Cerebellar cortex (tissue), 1 donor: ENCODE measurements at regions not wholly inside any gene's neighbourhood (a gene's known extent, or its start where the extent isn't known, plus 50 kb on each side); places are given as distances from the start of the nearest gene placed in this dataset.
A peak's percentile ranks its signal among the peaks of the same experiment; 100 is the strongest.

Experiments
- DNase-seq: peaks from one replicate; pipeline ENCODE4 v3.0.0-alpha.2; 2015; ENCODE audit warnings: low spot score

DNA sequence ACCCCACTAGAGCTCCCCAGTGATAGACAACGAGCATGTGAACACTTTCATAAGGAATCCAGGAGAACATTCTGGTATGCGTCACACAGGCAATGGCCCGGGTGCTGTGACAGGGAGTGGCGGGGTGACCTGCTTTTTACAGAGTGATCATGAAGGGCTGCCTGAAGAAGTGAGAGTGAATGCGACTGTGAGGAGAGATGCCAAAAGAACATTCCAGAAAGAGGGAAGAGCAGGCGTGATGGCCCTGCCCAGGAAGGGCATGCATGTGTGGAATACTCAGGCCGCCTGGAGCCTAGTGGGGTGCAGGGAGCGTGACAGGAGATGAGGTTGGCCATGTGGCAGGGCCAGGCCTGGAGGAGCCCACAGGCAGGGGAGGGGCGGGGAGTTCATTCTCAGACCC lies 53.8 kb downstream of the FZD10 start:
- DNase-seq: no peak

DNA sequence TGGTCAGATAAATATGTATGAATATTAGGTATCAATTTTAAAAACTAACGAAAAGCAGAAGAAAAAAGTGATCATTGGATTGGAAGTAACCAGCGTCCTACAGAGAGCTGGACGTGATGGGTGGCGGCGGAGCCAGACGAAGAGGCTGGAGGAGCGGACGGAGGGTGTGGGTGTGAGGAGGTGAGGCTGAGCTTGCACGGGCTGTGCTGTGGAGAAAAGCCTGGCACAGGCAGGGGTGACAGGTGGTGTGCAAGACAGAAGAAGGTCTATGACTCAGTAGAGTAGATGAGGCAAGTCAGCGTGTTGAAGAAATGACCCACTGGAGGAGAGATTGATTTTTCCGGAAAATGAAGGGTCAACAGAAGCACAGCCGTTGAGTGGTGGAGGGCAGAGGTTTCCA lies 56.4 kb downstream of the FZD10 start:
- DNase-seq: peak; percentile 47

DNA sequence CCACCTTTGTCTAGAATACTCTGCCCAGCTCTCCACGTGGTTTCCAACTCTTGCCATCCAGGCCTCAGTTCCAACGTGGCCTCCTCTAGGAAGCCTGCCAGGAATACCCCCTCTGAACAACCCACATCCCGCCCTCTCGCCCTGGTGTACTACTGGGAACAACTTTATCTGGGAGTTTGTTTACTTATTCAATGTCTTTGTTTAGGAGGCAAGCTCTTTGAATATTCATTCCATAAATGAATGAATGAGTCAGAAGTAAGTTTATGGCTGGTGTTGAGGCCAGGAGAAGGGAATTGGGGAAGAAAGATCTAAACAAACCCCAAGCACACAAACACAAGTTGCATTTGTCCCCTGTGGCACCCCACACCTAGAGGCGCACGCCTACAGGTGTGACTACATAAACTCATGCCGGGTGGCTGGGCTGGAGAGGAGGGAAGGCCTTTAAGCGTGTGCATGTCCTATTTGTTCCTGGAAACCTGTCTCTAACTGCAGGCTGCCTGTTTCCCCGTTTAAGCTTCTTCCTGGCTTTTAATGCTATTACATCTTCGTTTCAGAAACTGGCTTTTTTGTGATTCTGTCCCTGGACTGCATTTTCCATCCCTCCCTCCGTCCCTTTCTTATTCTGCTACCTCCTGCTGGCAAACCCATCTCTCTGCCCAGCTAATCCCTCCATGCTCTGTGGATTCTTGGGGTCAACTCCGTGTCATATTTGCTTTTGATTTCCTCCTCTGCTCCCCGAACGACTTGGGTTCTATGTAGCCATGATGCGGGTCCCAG lies 57.9 kb downstream of the FZD10 start:
- DNase-seq: no peak

DNA sequence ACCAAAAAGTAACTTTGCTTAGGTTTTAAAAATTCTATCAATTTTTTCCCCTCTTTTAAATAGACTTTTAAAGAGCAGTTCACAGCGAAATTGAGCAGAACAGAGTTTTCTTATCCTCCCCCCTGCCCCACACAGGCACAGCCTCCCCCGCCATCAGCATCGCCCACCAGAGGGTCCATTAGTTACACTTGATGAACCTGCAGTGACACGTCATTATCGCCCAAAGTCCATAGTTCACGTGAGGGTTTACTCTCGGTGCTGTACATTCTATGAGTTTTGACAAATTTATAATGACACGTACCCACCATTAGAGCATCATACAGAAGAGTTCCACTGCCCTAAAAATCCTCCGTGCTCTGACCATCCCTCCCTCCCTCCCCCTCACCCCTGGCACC lies 58.4 kb downstream of the FZD10 start:
- no peak for DNase-seq

DNA sequence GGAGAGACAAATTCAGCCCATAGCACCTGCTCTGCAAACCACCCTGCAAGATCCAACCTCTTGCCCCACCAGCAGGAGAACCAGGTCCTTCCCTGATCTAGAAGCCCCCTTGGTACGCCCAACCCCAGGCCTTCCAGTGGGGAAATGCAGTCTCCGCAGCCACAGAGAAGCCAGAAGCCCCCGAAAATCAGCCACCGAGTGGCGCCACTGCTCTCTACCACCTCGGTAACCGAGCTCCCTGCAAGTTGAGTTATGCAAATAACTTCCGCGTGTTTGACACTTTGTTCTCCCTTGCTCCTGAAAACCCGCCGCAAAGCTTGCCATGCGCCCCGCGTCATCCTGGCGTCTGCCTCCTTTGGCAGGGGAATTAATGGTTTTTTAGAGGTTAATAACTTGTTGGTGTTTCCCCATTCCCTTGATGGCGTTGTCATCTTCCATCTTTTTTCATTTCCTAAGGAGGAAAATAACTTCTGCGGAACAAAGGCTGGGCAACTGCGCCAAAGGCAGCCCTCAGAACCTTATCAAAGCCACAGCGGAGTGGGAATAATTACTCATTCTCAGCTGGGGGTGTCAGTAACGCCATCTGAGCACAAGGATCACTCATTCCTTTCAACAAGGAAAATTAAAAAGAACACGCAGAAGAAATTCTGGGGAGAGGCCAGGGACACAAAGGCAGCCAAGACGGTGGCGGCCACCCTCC lies 60.4 kb downstream of the FZD10 start:
- no peak for DNase-seq

DNA sequence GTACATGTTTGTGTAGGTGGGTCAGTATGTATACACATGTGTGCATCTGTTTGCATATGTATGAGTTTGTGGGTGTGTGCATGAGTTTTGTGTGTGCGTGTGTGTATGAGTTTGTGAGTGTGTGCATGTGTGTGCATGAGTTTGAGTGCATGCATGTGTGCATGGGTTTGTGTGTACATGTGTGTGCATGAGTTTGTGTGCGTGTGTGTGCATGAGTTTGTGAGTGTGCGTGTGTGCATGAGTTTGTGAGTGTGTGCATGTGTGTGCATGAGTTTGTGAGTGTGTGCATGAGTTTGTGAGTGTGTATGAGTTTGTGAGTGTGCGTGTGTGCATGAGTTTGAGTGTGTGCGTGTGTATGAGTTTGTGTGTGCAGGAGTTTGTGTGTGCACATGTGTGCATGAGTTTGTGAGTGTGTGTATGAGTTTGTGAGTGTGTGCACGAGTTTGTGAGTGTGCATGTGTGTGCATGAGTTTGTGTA lies 61.5 kb downstream of the FZD10 start:
- no peak for DNase-seq

DNA sequence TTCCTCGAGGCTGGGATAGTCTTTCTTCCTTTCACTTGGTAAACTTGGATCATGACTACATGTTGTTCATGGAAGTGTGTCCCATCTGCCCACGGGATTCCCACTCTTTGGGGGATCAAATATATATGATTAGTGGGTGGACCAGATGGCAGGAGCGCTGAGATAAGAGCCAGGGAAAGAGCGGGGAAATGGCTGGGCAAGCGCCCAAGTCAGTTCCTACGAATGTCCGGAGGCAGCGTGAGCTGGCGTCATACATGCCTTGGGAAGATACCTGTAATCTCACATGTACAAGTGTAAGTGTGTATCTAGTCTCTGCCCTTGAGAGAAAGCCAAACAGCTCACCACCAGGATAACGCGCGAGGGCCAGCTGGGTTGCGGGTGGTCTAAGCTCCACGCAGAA lies 62.3 kb downstream of the FZD10 start:
- DNase-seq: no peak

DNA sequence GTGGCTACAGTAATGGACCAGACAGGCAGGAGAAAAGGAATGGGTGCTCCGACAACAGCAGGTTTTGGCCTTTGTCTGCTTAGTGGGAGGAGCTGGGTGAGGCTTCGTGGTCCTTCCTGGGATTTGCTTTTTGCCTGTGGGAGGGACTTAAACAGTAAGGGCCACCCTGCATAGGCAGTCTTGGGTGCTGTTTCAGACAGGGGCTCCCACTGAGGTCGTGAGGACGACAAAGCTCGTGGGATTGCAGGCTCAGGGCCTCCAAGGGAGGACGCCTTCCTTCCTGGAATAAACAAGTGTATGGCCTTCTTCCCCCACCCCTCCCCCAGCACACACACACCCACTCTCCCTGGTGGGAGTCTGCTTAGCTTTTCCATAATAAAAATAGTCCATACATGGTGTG lies 63.1 kb downstream of the FZD10 start:
- no peak for DNase-seq

DNA sequence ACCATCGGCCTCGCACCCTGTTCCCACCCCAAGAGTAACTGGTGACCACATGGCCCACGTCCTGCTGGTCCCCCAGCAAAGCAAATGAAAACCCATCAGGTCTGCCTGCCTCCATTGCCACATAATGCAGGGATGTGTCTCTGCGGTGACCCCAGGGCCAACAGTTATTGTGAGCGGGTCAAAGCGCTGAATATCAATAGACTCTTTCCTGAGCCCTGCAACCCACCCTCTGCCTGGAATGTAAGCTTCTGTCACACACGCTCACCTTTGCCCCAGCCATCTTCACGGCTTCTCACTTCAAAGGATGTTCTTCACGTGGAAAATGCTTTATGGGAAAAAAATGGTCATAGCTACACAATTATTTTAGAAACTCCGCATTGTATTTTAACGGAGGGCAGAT lies 63.9 kb downstream of the FZD10 start:
- no peak for DNase-seq

DNA sequence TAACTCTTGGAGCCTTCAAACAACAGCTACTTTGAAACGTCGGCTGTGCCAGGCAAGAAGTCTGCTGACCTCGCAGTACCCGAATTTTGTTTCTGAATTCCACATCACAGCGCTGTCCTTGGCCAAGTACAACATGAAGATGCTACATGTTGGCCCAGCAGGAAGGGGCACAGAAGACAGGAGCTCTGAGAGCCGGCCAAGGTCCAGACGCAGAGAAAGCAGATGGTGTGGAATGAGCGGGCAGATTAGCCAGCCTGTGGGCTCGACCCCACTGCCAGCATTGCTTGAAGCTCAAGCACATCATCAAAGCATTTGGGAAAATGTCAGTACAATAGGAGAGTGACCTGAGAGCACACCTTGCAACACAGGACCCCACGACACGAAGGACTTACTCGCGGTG lies 64.5 kb downstream of the FZD10 start:
- peak; percentile 95 for DNase-seq

DNA sequence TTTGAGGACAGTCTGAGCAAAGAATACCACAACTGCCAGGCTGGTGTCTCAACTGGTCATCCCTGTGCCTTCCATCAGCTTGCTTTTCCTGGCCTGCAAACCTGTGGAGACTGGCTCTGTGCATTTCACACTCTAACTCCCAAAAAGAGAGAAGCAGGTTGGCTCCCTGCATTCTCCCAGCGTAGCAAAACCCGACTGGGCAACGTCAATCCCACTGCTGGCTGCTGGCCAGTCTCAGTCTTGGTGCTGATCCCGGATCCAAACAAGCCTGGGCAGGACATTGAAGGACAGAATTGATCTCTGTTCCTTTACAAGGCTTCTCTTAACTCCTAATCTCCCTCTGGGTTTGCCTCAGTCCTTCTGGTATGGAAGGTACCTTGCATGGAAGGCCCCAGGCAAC lies 65.4 kb downstream of the FZD10 start:
- DNase-seq: peak; percentile 89

DNA sequence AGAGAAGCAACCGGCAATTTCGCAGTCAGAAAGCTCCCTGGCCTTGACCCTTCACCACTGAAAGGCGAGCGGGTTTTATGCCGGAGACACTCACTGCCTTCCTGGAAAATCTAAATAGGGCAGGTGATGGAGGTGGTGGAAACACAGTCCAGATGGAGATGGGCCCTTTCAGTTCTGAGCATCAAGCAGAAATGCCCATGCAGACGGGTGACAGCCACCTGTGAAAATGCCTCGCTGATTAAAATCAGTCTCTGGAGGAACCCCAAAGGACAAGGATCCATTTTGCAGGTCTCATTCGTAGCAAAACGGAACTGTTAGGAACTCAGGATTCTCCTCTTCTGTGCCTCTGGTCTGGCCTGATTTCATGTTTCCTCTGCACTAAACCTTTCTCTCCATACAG lies 74.2 kb downstream of the FZD10 start:
- DNase-seq: peak; percentile 70

DNA sequence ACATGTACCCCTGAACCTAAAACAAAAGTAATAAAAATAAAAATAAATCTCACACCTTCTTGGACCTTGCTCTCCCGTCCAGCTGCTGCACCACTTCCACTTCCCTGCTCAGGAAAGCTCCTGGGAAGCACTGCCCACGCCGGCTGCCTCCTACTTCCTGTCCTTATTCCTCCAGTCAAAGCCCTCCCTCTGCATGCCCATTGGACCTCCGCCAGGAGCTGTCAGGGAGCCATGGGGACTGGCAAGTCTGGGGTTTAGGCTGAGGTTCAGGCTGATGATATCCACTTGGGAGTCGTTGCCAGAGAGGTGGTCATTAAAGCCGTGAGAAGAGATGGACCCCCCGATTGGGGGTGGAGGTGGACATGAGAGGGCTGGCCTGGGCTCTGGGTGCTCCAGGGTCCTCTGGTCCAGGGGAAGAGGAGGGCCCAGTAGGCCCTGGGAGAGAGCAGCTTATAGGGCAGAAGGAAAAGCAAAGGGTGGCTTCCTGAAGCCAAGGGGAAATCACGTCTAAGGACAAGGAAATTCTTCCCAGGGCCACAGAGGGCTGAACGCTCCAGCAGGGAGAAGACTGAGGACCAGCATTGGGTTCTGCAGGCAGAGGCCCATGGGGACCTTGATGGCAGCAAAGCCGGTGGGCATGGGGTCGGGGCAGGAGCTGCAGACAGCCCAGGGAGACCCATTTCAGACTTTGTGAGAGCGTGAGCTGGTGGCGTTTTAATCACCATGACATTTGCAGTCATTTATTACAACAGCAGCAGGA lies 78.7 kb downstream of the FZD10 start:
- no peak for DNase-seq

DNA sequence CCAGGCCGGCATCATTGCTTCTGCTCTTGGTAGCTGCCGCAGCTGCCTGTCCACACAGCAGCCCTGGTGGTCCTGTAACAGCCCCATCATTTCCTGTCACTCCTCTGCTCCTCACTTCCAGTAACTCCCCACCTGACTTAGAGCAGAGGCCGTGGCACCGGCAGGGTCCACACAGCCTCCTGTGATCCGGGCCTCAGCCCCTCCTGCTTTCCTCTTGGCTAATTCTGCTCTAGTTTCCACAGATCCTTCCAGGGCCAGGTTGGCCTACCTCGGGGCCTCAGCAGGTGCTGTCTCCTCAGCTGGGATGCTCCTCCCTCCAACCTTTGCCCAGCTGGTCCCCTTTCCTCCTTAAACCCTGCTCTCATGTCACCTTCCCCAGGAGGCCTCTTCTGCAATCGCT lies 80.2 kb downstream of the FZD10 start:
- DNase-seq: no peak

DNA sequence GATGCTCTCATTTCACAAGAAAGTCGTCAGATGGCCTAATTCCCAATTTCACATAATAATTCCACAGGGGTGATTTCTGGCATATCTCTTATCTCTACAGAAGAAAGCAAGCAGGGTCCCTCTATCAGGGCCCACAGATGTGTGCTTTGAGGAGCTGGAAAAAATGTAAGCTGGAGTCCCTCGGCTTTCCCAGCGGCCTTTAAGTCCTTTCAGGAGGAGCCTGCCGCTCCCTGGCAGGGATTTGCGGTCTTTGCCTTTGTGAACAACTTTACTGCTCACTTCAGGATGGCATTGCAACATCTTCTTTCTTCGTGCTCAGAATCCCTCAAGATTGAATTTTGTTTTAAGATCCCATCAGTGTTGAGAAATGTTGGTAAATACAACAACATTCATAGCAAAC lies 83.0 kb downstream of the FZD10 start:
- no peak for DNase-seq

DNA sequence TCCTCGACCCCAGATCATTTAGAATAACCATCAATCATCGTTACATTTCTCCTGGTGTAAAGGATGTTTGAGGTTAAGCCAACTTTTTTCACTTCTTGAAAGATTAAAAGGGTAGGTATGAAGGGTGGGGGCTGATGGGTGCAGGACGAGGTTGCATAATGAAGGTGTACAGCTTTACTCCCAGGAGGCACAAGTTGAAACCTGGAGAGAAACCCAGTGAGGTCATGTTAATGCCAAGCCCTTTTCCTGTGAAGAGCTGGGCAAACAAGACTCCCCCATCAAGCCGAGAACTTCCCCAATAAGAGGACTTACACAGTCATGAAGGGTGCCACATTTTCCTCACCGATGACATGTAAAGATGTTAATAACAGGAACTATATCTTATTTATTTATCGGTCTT lies 84.3 kb downstream of the FZD10 start:
- no peak for DNase-seq

DNA sequence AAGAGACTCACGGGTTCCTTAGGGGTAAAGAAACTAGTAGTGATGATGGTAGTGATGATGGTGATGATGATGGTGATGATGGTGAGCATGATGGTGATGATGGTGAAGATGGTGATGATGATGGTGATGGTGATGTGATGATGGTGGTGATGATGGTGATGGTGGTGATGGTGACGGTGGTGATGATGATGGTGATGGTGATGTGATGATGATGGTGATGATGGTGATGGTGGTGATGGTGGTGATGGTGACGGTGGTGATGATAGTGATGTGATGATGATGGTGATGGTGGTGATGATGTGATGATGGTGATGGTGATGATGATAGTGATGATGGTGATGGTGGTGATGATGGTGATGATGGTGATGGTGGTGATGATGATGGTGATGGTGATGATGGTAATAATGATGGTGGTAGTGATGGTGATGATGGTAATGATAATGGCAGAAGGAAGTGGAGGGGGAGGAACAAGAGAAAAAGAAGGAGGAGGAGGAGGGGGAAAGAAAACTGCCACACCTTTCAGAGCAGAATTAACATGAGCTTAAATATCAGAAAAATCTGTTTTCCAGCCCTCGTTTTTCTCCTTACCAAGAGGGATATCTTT lies 85.5 kb downstream of the FZD10 start:
- DNase-seq: no peak

DNA sequence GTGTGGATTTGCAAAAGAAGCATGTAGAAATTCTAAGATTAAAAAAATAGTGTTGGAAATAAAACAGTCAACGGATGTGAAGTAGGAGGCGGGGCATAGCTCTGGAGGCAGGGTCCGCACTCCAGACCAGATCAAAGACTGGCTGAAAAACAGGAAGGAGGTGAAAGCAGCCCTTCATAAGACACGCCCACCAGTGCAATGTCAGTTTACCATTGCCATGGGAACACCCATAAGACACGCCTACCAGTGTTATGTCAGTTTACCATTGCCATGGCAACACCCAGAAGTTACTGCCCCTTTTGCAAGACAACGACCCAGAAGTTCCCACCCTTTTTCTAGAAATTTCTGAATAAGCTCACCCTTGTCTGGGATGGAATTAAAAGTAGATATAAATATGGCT lies 87.1 kb downstream of the FZD10 start:
- DNase-seq: no peak

DNA sequence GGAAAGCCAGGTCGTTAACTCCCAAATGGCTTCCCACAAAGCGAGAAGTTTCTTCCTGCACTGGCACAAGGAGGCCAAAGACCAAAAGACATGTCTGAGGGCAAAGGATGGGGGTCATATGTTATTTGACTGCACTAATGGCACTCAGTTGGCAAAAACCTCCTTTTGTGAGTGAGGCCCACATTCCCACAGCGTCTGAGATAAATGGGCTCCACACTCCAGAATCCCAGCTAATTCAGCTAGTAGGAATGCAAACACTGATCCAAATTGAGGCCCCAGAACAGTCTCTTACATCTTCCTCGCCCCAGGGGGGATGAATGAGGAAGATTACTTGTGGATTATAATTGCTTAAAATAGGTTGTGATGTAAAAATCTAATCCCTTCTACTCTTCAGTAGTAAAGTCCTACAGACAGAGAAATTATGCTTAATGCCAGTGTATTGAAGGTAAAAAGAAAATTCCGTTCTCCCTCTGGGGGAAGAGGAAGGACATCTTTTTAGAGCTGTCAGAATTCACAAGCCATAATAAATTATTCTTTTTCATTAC lies 86.4 kb upstream of the PIWIL1 start:
- no peak for DNase-seq

DNA sequence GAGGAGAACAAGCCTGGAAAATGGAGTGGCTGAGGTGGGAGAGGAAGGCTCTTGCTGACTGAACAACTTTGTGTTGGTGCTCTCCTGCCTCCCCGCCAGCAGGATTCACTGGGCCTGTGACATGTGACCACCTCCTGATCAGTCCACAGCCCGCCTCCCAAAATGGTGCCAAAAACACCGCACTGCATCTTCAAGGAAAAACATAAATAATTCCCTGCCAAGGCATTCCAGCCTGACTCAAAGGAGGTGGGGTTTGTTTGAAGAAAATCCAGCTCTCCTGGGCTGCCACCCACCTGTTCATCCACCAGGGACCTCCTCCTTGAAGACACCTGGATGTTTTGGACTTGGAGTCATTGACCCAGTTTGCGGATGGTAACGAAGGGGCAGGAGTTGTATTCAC lies 83.8 kb upstream of the PIWIL1 start:
- DNase-seq: no peak

DNA sequence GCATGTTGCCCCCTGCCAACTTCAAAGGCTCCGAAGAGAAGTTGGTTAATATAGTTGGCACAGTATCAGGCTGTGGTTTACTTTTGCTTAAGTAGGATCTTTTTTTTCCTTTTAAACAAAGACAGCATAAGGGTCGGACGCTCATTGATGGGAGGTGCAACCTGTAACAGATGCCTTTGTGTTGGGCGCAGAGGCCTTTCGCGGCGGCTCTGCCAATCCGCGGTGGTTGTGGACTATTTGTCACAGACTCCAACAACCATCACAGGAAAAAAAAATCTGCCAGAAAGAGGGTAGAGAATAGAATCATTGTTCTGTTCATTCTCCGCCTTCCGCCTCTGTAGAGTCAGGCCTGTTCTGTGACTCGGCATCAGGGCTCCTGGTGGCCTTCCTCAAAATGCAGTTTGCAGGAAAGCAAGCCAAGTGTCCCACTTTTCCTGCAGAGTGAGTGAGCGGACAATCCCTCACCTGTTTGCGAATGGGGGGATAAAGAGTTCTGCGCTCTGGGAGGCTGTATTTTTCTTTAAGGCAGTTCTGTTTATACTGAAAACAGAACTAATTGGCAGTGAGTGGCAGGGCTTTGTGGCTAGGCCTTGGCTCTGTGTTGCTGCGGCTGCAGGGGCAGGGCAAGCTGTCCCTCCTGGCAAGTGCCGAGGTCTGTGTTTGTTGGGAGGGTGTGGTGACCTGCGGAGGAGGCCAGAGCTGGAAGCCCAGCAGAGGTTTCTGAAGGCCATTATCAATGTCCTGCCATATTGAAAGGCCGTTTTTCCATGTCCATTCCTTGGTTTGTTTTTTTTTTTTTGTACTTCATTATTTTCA lies 83.0 kb upstream of the PIWIL1 start:
- no peak for DNase-seq
